AG04450 (cell line): ENCODE measurements at regions not wholly inside any gene's neighbourhood (a gene's known extent, or its start where the extent isn't known, plus 50 kb on each side); places are given as distances from the start of the nearest gene placed in this dataset.

ENCODE experiments used
- CTCF ChIA-PET: fragments of 300-600, 350-600 bp; formaldehyde crosslinking; extraction: SDS; loops from one replicate; lab custom pipeline; 2022; ENCODE audit warnings: antibody characterized with exemption, inconsistent platforms; lab: Charles Lee
- POLR2A ChIA-PET: fragments of 350-600 bp; formaldehyde crosslinking; extraction: SDS; loops from one replicate; lab custom pipeline; 2021; ENCODE audit warnings: antibody characterized with exemption, inconsistent platforms; lab: Yijun Ruan, JAX
- DNase-seq: peaks from one replicate; pipeline ENCODE4 v3.0.0-alpha.2; 2011; ENCODE audit warnings: low read depth, low spot score
- H3K27ac ChIP-seq: one replicate; pipeline ENCODE4 v1.5.1; 2012; ENCODE audit warnings: low read depth, low read length, control low read depth
- H3K27me3 ChIP-seq: one replicate; pipeline ENCODE4 v1.6.0; 2012; ENCODE audit warnings: low read length; ENCODE audit not compliant: control insufficient read depth, insufficient read depth
- H3K4me3 ChIP-seq: 2 replicates; pipeline ENCODE4 v1.5.1; 2011; ENCODE audit warnings: mild to moderate bottlenecking, low read depth, low read length, control low read depth
- H3K9me3 ChIP-seq: 2 replicates; pipeline ENCODE4 v1.5.1; 2012; ENCODE audit warnings: low read length; ENCODE audit not compliant: control insufficient read depth, insufficient read depth
- CTCF ChIP-seq: IDR thresholded peaks from 2 replicates; pipeline ENCODE4 v1.5.1; 2011; ENCODE audit warnings: low read depth, low read length, control low read depth, inconsistent platforms

DNA sequence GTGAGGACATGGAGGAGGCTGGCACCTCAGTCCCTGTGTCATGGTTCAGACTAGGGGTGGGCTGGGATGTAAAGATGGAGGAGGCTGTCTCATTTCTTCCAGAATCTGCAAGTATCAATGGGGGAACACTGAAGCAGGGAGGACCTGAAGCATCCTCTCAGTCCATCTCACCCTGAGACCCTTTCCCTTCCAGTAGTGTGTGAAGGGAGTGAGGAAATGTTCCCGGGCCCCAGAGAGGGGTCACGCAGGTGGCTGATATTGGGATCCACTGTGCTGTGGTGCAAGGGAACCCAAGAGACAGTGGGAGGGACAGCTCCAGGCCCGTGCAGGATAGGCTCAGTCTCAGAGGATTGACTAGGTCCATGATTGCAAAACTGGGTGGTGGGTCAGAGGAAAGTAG is 72.2 kb upstream of the ADPGK start:
- CTCF ChIA-PET, result no interaction called here
- POLR2A ChIA-PET, result no interaction called here
- no peaks in the 10 kb centered on the region for H3K27me3 ChIP-seq
- H3K4me3 ChIP-seq, result no peak overlapping the region
- no peak for DNase-seq
- no peak for TF ChIP-seq CTCF
- H3K9me3 ChIP-seq, result no peaks in the 10 kb centered on the region
- no peak overlapping the region for H3K27ac ChIP-seq

GRCh38 chr15:72852273-72852672 is 68.7 kb upstream of the ADPGK start:
- POLR2A ChIA-PET, result no interaction called here

GRCh38 chr15:72851586-72851985 is 68.0 kb upstream of the ADPGK start:
- Histone ChIP-seq H3K27me3 (peaks cover 4% of the 10 kb centered on the region), H3K27ac (no peak overlapping the region), H3K4me3 (no peak overlapping the region), H3K9me3 (no peaks in the 10 kb centered on the region)
- TF ChIP-seq CTCF, result no peak
- POLR2A ChIA-PET, result no interaction called here
- DNase-seq, result no peak
- CTCF ChIA-PET, result no interaction called here

More at GRCh38 chr15:72852273-72852672, 68.7 kb upstream of the ADPGK start:
- no peak overlapping the region for H3K4me3 ChIP-seq
- peaks cover 4% of the 10 kb centered on the region for H3K27me3 ChIP-seq
- no peaks in the 10 kb centered on the region for H3K9me3 ChIP-seq
- H3K27ac ChIP-seq, result no peak overlapping the region
- no peak for DNase-seq
- TF ChIP-seq CTCF, result no peak
- CTCF ChIA-PET, result no interaction called here

DNA sequence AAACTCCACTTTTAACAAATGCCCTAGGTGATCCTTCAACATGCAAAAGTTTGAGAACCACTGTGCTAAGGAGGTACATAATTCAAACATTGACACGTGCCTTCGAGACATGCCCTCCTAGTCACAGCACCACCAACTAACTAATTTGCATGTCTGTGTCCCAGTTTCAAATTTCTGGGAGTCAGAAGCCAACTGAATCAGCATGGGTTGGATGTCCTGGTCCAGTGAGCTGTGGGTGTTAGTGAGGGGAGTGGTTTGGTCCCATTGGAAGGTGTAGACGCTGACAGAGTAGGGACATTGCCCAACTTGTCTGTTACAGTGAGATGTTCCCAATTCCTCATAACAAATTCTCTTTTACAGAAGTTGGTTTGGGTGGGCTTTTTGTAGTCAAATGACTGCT is 67.3 kb upstream of the ADPGK start:
- no peak for DNase-seq
- no peaks in the 10 kb centered on the region for H3K9me3 ChIP-seq
- no peak for TF ChIP-seq CTCF
- H3K27ac ChIP-seq, result no peak overlapping the region
- ChIA-PET CTCF (no interaction called here), POLR2A (no interaction called here)
- no peak overlapping the region for H3K4me3 ChIP-seq
- H3K27me3 ChIP-seq, result peaks cover 4% of the 10 kb centered on the region

GRCh38 chr15:72847806-72848205 is 64.2 kb upstream of the ADPGK start:
- TF ChIP-seq CTCF, result no peak
- ChIA-PET CTCF (no interaction called here), POLR2A (no interaction called here)
- Histone ChIP-seq H3K27ac (no peak overlapping the region), H3K4me3 (no peak overlapping the region), H3K27me3 (peaks cover 4% of the 10 kb centered on the region), H3K9me3 (no peaks in the 10 kb centered on the region)
- DNase-seq, result no peak
